ENCODE measurements at regions not wholly inside any gene's neighbourhood (a gene's known extent, or its start where the extent isn't known, plus 50 kb on each side); places are given as distances from the start of the nearest gene placed in this dataset.

- TF ChIP-seq, protein P1, sequence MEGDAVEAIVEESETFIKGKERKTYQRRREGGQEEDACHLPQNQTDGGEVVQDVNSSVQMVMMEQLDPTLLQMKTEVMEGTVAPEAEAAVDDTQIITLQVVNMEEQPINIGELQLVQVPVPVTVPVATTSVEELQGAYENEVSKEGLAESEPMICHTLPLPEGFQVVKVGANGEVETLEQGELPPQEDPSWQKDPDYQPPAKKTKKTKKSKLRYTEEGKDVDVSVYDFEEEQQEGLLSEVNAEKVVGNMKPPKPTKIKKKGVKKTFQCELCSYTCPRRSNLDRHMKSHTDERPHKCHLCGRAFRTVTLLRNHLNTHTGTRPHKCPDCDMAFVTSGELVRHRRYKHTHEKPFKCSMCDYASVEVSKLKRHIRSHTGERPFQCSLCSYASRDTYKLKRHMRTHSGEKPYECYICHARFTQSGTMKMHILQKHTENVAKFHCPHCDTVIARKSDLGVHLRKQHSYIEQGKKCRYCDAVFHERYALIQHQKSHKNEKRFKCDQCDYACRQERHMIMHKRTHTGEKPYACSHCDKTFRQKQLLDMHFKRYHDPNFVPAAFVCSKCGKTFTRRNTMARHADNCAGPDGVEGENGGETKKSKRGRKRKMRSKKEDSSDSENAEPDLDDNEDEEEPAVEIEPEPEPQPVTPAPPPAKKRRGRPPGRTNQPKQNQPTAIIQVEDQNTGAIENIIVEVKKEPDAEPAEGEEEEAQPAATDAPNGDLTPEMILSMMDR (conservative IDR thresholded peaks at IDR 0.05; ENCODE audit: low read depth, low read length), result no peak
- TF ChIP-seq EZH2 (IDR thresholded peaks at IDR 0.05; ENCODE audit: low read length, unreplicated experiment), result no peak
Measured at GRCh38 chr4:33057736-33058135, 2337.6 kb downstream of the PCDH7 start.
